B cell (primary cell): ENCODE measurements at regions not wholly inside any gene's neighbourhood (a gene's known extent, or its start where the extent isn't known, plus 50 kb on each side); places are given as distances from the start of the nearest gene placed in this dataset.

Source experiments
- ATAC-seq: fragments of 200-7000 bp; cut with Tn5 transposase; one replicate; pipeline ENCODE4 v1.10.0; 2021; ENCODE audit warnings: low read depth, mild to moderate bottlenecking, moderate number of reproducible peaks, moderate library complexity
- CTCF ChIA-PET: fragments of 350-600 bp; sonication (Branson Sonifier 250); formaldehyde crosslinking; loops from one replicate; lab custom pipeline; 2021; ENCODE audit warnings: antibody characterized with exemption, inconsistent platforms; lab: Charles Lee
- POLR2A ChIA-PET: fragments of 350-600 bp; sonication (Branson Sonifier 250); formaldehyde crosslinking; loops from one replicate; lab custom pipeline; 2021; ENCODE audit warnings: antibody characterized with exemption; lab: Charles Lee
- DNase-seq: peaks from one replicate; pipeline ENCODE4 v3.0.0; 2013
- H2AFZ ChIP-seq: 2 replicates; pipeline ENCODE4 v1.6.1; 2012; ENCODE audit warnings: mild to moderate bottlenecking, low read depth, low read length; ENCODE audit not compliant: insufficient read depth, poor library complexity, severe bottlenecking
- H3K27ac ChIP-seq, 2 donors: 1 replicate in 1 of 2; 2 replicates in 1 of 2; pipeline ENCODE4 v1.5.1; 2012 to 2013; ENCODE audit warnings: low read length in 2 of 2, mild to moderate bottlenecking in 2 of 2, moderate library complexity in 1 of 2
- H3K27me3 ChIP-seq, 4 experiments: fragments of 200-600 bp in 1 of 4; sonication (generic) in 1 of 4; replicated peaks in 1 of 4; 1 replicate in 2 of 4; 2 replicates in 2 of 4; pipeline versions ENCODE4 v1.6.1 to v1.7.0; 2013 to 2016; ENCODE audit warnings: low read length in 3 of 4, mild to moderate bottlenecking in 2 of 4, mixed read lengths in 1 of 4, moderate library complexity in 1 of 4; ENCODE audit not compliant: insufficient read depth in 4 of 4, control insufficient read depth in 3 of 4; ENCODE audit errors: control extremely low read depth in 1 of 4
- H3K36me3 ChIP-seq, 2 experiments: replicated peaks in 1 of 2; 1 replicate in 1 of 2; 2 replicates in 1 of 2; pipeline versions ENCODE4 v1.6.1 to v1.7.1; 2013; ENCODE audit warnings: low read length in 1 of 2; ENCODE audit not compliant: insufficient read depth in 2 of 2, control insufficient read depth in 1 of 2; ENCODE audit errors: control extremely low read depth in 1 of 2, extremely low read depth in 1 of 2
- H3K4me1 ChIP-seq, 2 donors: fragments of 200-600 bp in 1 of 2; sonication (generic) in 1 of 2; 1 replicate in 1 of 2; 2 replicates in 1 of 2; pipeline versions ENCODE4 v1.5.1 to v1.6.1; 2013 to 2017; ENCODE audit warnings: low read length in 2 of 2; ENCODE audit not compliant: control insufficient read depth in 2 of 2, insufficient read depth in 2 of 2
- H3K4me2 ChIP-seq: replicated peaks from 2 replicates; pipeline ENCODE3; 2012; ENCODE audit warnings: mild to moderate bottlenecking, low read depth, low read length; ENCODE audit not compliant: poor library complexity, severe bottlenecking
- H3K4me3 ChIP-seq, 5 experiments: fragments of 200-600 bp in 1 of 5; sonication (generic) in 1 of 5; 1 replicate in 3 of 5; 2 replicates in 2 of 5; pipeline versions ENCODE4 v1.5.1 to v1.7.0; 2011 to 2016; ENCODE audit warnings: low read length in 4 of 5, mild to moderate bottlenecking in 4 of 5, low read depth in 2 of 5, control low read depth in 1 of 5, moderate library complexity in 1 of 5; ENCODE audit not compliant: insufficient read depth in 1 of 5; ENCODE audit errors: control extremely low read depth in 1 of 5, extremely low read depth in 1 of 5
- H3K79me2 ChIP-seq: fragments of 200-600 bp; sonication (generic); one replicate; pipeline ENCODE4 v1.6.0; 2016; ENCODE audit warnings: low read length; ENCODE audit not compliant: control insufficient read depth, insufficient read depth
- H3K9ac ChIP-seq: fragments of 200-600 bp; sonication (generic); 2 replicates; pipeline ENCODE4 v1.6.1; 2017; ENCODE audit warnings: mild to moderate bottlenecking, low read length, moderate library complexity
- H3K9me3 ChIP-seq, 3 donors: one replicate each; pipeline versions ENCODE4 v1.6.1 to v1.7.1; 2013; ENCODE audit warnings: low read length in 2 of 3; ENCODE audit not compliant: control insufficient read depth in 2 of 3, insufficient read depth in 1 of 3; ENCODE audit errors: control extremely low read depth in 1 of 3
- H4K20me1 ChIP-seq: 2 replicates; pipeline ENCODE4 v1.6.0; 2012; ENCODE audit warnings: mild to moderate bottlenecking, low read length; ENCODE audit not compliant: insufficient read depth, control insufficient read depth, poor library complexity, severe bottlenecking
- H3K27ac Mint-ChIP-seq: one replicate; pipeline ENCODE4 v1.8.0; 2021; ENCODE audit warnings: mixed read lengths
- H3K27me3 Mint-ChIP-seq: one replicate; pipeline ENCODE4 v1.8.0; 2021; ENCODE audit warnings: mixed read lengths
- H3K4me1 Mint-ChIP-seq: one replicate; pipeline ENCODE4 v1.8.0; 2021; ENCODE audit warnings: mixed read lengths
- H3K4me3 Mint-ChIP-seq: one replicate; pipeline ENCODE4 v1.8.0; 2021; ENCODE audit warnings: mixed read lengths
- H3K9me3 Mint-ChIP-seq: one replicate; pipeline ENCODE4 v1.8.0; 2022; ENCODE audit warnings: mixed read lengths; ENCODE audit not compliant: insufficient read depth
- CTCF ChIP-seq: fragments of 200-600 bp; IDR thresholded peaks from one replicate; pipeline ENCODE4 v1.8.0; 2022; ENCODE audit warnings: antibody characterized with exemption, mild to moderate bottlenecking
- EZH2 ChIP-seq: IDR thresholded peaks from 2 replicates; pipeline ENCODE4 v1.6.1; 2012; ENCODE audit warnings: borderline replicate concordance, low read depth, mild to moderate bottlenecking, moderate library complexity, low read length; ENCODE audit not compliant: insufficient read depth, poor library complexity, severe bottlenecking
- WGBS: methylation state at CpG from one replicate; pipeline ENCODE4 v1.1.5; 2013; ENCODE audit warnings: missing lambda C conversion rate; ENCODE audit not compliant: insufficient coverage; 5-methylcytosine and 5-hydroxymethylcytosine counted together
- intact Hi-C: fragments of 100-400 bp; cut with micrococcal nuclease; formaldehyde crosslinking; loops from one replicate; pipeline ENCODE4 v1.10.0; 2022

DNA sequence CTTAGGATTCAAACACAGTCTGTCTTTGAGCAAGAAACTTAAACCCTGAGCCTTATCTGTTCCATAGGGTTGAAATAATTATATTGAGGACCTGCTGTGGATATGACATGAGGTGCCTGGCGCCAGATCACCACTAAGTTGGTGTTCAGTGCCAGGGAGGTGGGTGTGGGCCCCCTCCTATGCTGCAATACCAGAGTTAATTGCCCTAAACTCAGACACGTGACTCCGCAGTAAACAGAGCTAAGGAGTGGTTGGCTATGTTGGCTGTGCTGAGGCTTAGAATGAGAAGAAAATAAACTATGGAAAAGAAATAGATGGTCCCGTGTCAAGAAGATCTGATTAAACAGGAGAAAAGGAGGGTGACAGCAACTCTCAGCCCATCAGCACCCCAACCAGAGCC lies 419.4 kb upstream of the JARID2 start:
- ChIA-PET POLR2A (no interaction called here), CTCF (no interaction called here)
- H3K79me2 ChIP-seq, result no peaks in the 10 kb centered on the region
- no peak overlapping the region for H3K4me3 ChIP-seq
- H3K4me1 ChIP-seq, result no peaks in the 10 kb centered on the region
- TF ChIP-seq CTCF (no peak), EZH2 (no peak)
- no peaks in the 10 kb centered on the region for H3K36me3 ChIP-seq
- H3K4me2 ChIP-seq, result no peak overlapping the region
- Mint-ChIP-seq H3K9me3 (no peaks in the 10 kb centered on the region), H3K27ac (no peak overlapping the region), H3K27me3 (peaks cover 15% of the 10 kb centered on the region), H3K4me3 (no peak overlapping the region), H3K4me1 (no peaks in the 10 kb centered on the region)
- no peaks in the 10 kb centered on the region for H3K27me3 ChIP-seq
- DNase-seq (no peak), ATAC-seq (no peak)
- no peaks in the 10 kb centered on the region for H3K9me3 ChIP-seq
- no peak overlapping the region for H3K9ac ChIP-seq
- WGBS, result no CpG with 5 or more reads among the region's 4 CpGs
- no peaks in the 10 kb centered on the region for H4K20me1 ChIP-seq
- H2AFZ ChIP-seq, result no peak overlapping the region
- H3K27ac ChIP-seq, result no peak overlapping the region
- intact Hi-C loops, result no loop called here

DNA sequence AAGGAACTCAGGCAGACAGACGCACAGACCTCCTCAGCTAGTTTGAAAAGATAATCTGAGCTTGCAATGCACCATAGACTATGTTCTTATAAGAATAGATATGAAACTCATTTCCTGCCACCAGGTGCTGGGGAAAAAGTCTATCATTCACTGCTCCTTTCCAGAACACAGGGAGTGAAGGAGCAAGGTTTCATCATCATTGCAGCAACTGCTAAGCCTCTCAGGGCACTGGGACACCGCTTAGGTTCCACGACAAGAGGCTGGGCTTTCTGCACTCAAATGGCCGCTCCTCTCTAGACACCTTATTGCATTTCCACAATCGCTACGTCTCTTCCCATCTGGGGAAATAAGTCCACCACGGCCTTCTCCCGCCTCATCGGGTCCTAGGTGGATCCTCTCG lies 418.5 kb upstream of the JARID2 start:
- CTCF ChIA-PET, result no interaction called here
- Histone ChIP-seq H3K36me3 (no peaks in the 10 kb centered on the region), H4K20me1 (no peaks in the 10 kb centered on the region), H3K4me2 (no peak overlapping the region), H3K27ac (no peak overlapping the region), H3K79me2 (no peaks in the 10 kb centered on the region), H3K4me3 (no peak overlapping the region), H3K9ac (no peak overlapping the region), H3K9me3 (no peaks in the 10 kb centered on the region), H2AFZ (no peak overlapping the region), H3K27me3 (no peaks in the 10 kb centered on the region), H3K4me1 (no peaks in the 10 kb centered on the region)
- Mint-ChIP-seq H3K9me3 (no peaks in the 10 kb centered on the region), H3K27ac (no peak overlapping the region), H3K4me1 (no peaks in the 10 kb centered on the region), H3K4me3 (no peak overlapping the region), H3K27me3 (peaks cover 15% of the 10 kb centered on the region)
- TF ChIP-seq EZH2, result no peak
- no peak for TF ChIP-seq CTCF
- WGBS, result 100% methylated on average over 9 of the region's 10 CpGs
- no peak for DNase-seq
- POLR2A ChIA-PET, result no interaction called here
- intact Hi-C loops, result no loop called here
- ATAC-seq, result no peak
